Stimulated activated CD4-positive, alpha-beta T cell treated with anti-CD3 and anti-CD28 coated beads, Interleukin-2, amount 100 ng/mL, for 48 hours (primary cell): ENCODE measurements at regions not wholly inside any gene's neighbourhood (a gene's known extent, or its start where the extent isn't known, plus 50 kb on each side); places are given as distances from the start of the nearest gene placed in this dataset.

ENCODE experiments used
- DNase-seq, 2 donors: peaks; one replicate each; pipeline ENCODE4 v3.0.0-alpha.2; 2020

GRCh38 chr2:51693640-51694039, 661.7 kb upstream of the NRXN1 start:
- no peak for DNase-seq

- no peak for DNase-seq
Observed at GRCh38 chr2:51681854-51682253, 649.9 kb upstream of the NRXN1 start.

GRCh38 chr2:51673628-51674027, 641.7 kb upstream of the NRXN1 start:
- DNase-seq = no peak

GRCh38 chr2:51667679-51668078, 635.7 kb upstream of the NRXN1 start:
- no peak for DNase-seq

GRCh38 chr2:51662187-51662586, 630.3 kb upstream of the NRXN1 start:
- no peak for DNase-seq

GRCh38 chr2:51657849-51658248, 625.9 kb upstream of the NRXN1 start:
- no peak for DNase-seq

GRCh38 chr2:51650769-51651168, 618.8 kb upstream of the NRXN1 start:
- DNase-seq = no peak

- DNase-seq = no peak
Observed at GRCh38 chr2:51649366-51649765, 617.4 kb upstream of the NRXN1 start.

- no peak for DNase-seq
Observed at GRCh38 chr2:51638811-51639210, 606.9 kb upstream of the NRXN1 start.

- DNase-seq = no peak
Observed at GRCh38 chr2:51633073-51633472, 601.1 kb upstream of the NRXN1 start.

- DNase-seq = no peak
Observed at GRCh38 chr2:51629406-51629805, 597.5 kb upstream of the NRXN1 start.

- DNase-seq = no peak
Observed at GRCh38 chr2:51628917-51629316, 597.0 kb upstream of the NRXN1 start.

- no peak for DNase-seq
Observed at GRCh38 chr2:51624995-51625394, 593.1 kb upstream of the NRXN1 start.

- DNase-seq = no peak
Observed at GRCh38 chr2:51620796-51621195, 588.9 kb upstream of the NRXN1 start.

GRCh38 chr2:51619961-51620360, 588.0 kb upstream of the NRXN1 start:
- DNase-seq = no peak

GRCh38 chr2:51612387-51612786, 580.5 kb upstream of the NRXN1 start:
- no peak for DNase-seq

GRCh38 chr2:51601706-51602105, 569.8 kb upstream of the NRXN1 start:
- DNase-seq = no peak

GRCh38 chr2:51597086-51597485, 565.2 kb upstream of the NRXN1 start:
- DNase-seq = no peak

- no peak for DNase-seq
Observed at GRCh38 chr2:51595836-51596235, 563.9 kb upstream of the NRXN1 start.

- no peak for DNase-seq
Observed at GRCh38 chr2:51581636-51582267, 549.8 kb upstream of the NRXN1 start.

GRCh38 chr2:51579412-51579811, 547.5 kb upstream of the NRXN1 start:
- DNase-seq = no peak

- DNase-seq = no peak
Observed at GRCh38 chr2:51575181-51575580, 543.2 kb upstream of the NRXN1 start.

- no peak for DNase-seq
Observed at GRCh38 chr2:51559026-51559425, 527.1 kb upstream of the NRXN1 start.

- no peak for DNase-seq
Observed at GRCh38 chr2:51553476-51553875, 521.5 kb upstream of the NRXN1 start.

- no peak for DNase-seq
Observed at GRCh38 chr2:51535763-51536162, 503.8 kb upstream of the NRXN1 start.

- no peak for DNase-seq
Observed at GRCh38 chr2:51534166-51534565, 502.2 kb upstream of the NRXN1 start.
